K562 (cell line): ENCODE measurements at regions not wholly inside any gene's neighbourhood (a gene's known extent, or its start where the extent isn't known, plus 50 kb on each side); places are given as distances from the start of the nearest gene placed in this dataset.

Source experiments
- ATAC-seq: fragments of 200-7000 bp; cut with Tn5 transposase; 3 replicates; pipeline ENCODE4 v1.9.1; 2020; ENCODE audit warnings: moderate library complexity
- BruUV-seq: library from RNA; stranded (reverse); fragments of 400-500 nt; replicated peaks from 2 replicates; lab custom pipeline; 2021; lab: Mats Ljungman, UMichigan
- CTCF ChIA-PET: fragments of 300-600 bp; formaldehyde crosslinking; extraction: SDS; loops from one replicate; lab custom pipeline; 2021; ENCODE audit warnings: low intra/inter-chr PET ratio; lab: Yijun Ruan, JAX
- POLR2A ChIA-PET: fragments of 300-600, 350-650 bp; sonication (Branson Sonifier 250); formaldehyde crosslinking; extraction: SDS; loops from one replicate; lab custom pipeline; 2021; ENCODE audit warnings: antibody characterized with exemption, inconsistent platforms; lab: Yijun Ruan, JAX
- DNase-seq, 4 experiments: peaks; one replicate each; pipeline versions ENCODE4 v3.0.0 to v3.0.0-alpha.2; 2011 to 2018; ENCODE audit warnings: low spot score in 3 of 4, mixed read lengths in 3 of 4; ENCODE audit errors: extremely low read depth in 1 of 4
- FAIRE-seq: peaks from 2 replicates; lab custom pipeline; 2011; peaks lifted over from hg19 to GRCh38; lab: Jason Lieb, UNC
- H2AFZ ChIP-seq: 2 replicates; pipeline ENCODE4 v1.6.0; 2011; ENCODE audit warnings: low read depth, low read length, control low read depth, inconsistent platforms
- H3K27ac ChIP-seq: fragments of 200-600 bp; 3 replicates; pipeline ENCODE4 v1.8.0; 2011; ENCODE audit warnings: low read depth, mild to moderate bottlenecking, control low read depth, inconsistent platforms, low read length, moderate library complexity, mixed read lengths; ENCODE audit errors: extremely low read depth
- H3K27me3 ChIP-seq, 2 experiments: fragments of 300-600 bp in 1 of 2; 2 replicates in 1 of 2; 3 replicates in 1 of 2; pipeline versions ENCODE4 v1.6.0 to v1.8.0; 2011; ENCODE audit warnings: inconsistent platforms in 2 of 2, low read length in 2 of 2, mild to moderate bottlenecking in 1 of 2, mixed read lengths in 1 of 2, moderate library complexity in 1 of 2; ENCODE audit not compliant: control insufficient read depth in 2 of 2, insufficient read depth in 2 of 2
- H3K36me3 ChIP-seq: fragments of 300-600 bp; 3 replicates; pipeline ENCODE4 v1.8.0; 2011; ENCODE audit warnings: mild to moderate bottlenecking, low read length, inconsistent platforms; ENCODE audit not compliant: control insufficient read depth, insufficient read depth
- H3K4me1 ChIP-seq, 2 experiments: fragments of 200-600 bp in 1 of 2; replicated peaks in 1 of 2; 2 replicates in 1 of 2; 3 replicates in 1 of 2; pipeline versions ENCODE4 v1.5.1 to v1.8.0; 2011; ENCODE audit warnings: inconsistent platforms in 2 of 2, low read length in 2 of 2, mild to moderate bottlenecking in 1 of 2, mixed read lengths in 1 of 2, moderate library complexity in 1 of 2; ENCODE audit not compliant: control insufficient read depth in 2 of 2, insufficient read depth in 2 of 2
- H3K4me2 ChIP-seq: 2 replicates; pipeline ENCODE4 v1.6.1; 2011; ENCODE audit warnings: low read length, control low read depth, inconsistent platforms, mixed read lengths; ENCODE audit not compliant: insufficient read depth
- H3K4me3 ChIP-seq: fragments of 200-600 bp; sonication (generic), shearing (Covaris generic); 2 replicates; pipeline ENCODE4 v1.5.1; 2016; ENCODE audit warnings: control low read depth, inconsistent platforms
- H3K79me2 ChIP-seq: fragments of 200-600 bp; 3 replicates; pipeline ENCODE4 v1.8.0; 2011; ENCODE audit warnings: low read length, inconsistent platforms; ENCODE audit not compliant: control insufficient read depth, insufficient read depth
- H3K9ac ChIP-seq, 2 experiments: 2 replicates each; pipeline versions ENCODE4 v1.6.0 to v1.6.1; 2011; ENCODE audit warnings: low read depth in 2 of 2, low read length in 2 of 2, control low read depth in 1 of 2, inconsistent platforms in 1 of 2, mild to moderate bottlenecking in 1 of 2, mixed read lengths in 1 of 2; ENCODE audit not compliant: insufficient read depth in 1 of 2
- H3K9me1 ChIP-seq: one replicate; pipeline ENCODE4 v1.6.0; 2011; ENCODE audit warnings: inconsistent platforms, mild to moderate bottlenecking, low read length, moderate library complexity; ENCODE audit not compliant: control insufficient read depth, insufficient read depth
- H3K9me3 ChIP-seq: replicated peaks from 2 replicates; pipeline ENCODE4 v1.5.1; 2011; ENCODE audit warnings: low read depth, low read length, inconsistent platforms; ENCODE audit not compliant: control insufficient read depth, insufficient read depth
- H4K20me1 ChIP-seq: replicated peaks from 2 replicates; pipeline ENCODE4 v1.6.1; 2011; ENCODE audit warnings: low read length, inconsistent platforms, mixed read lengths; ENCODE audit not compliant: control insufficient read depth, insufficient read depth
- CTBP1 ChIP-seq: fragments of 450-650 bp; IDR thresholded peaks from 2 replicates; pipeline ENCODE4 v1.6.1; 2016; ENCODE audit warnings: borderline replicate concordance
- MCM5 ChIP-seq: fragments of 450-650 bp; IDR thresholded peaks from 2 replicates; pipeline ENCODE4 v1.6.1; 2016; ENCODE audit warnings: low read depth
- STAT5B ChIP-seq: fragments of 250-450 bp; sonication (Bioruptor Pico); IDR thresholded peaks from 2 replicates; pipeline ENCODE4 v1.8.0; 2021; ENCODE audit warnings: mild to moderate bottlenecking, inconsistent platforms
- TOE1 ChIP-seq, 2 experiments: fragments of 450-650 bp in 1 of 2; sonication (generic) in 1 of 2; formaldehyde crosslinking in 1 of 2; IDR thresholded peaks; 2 replicates each; pipeline versions ENCODE4 v1.7.1 to v1.8.0; 2016 to 2022; ENCODE audit warnings: borderline replicate concordance in 2 of 2, mild to moderate bottlenecking in 2 of 2, antibody characterized with exemption in 1 of 2, inconsistent platforms in 1 of 2, low read depth in 1 of 2, missing genetic modification reagents in 1 of 2, moderate library complexity in 1 of 2
- WGBS: fragments of 100-300 bp; shearing (Covaris generic); methylation state at CpG from one replicate; pipeline ENCODE4 v1.1.6; 2016; ENCODE audit warnings: low coverage, mixed read lengths; ENCODE audit not compliant: insufficient coverage; ENCODE audit errors: missing lambda C conversion rate; 5-methylcytosine and 5-hydroxymethylcytosine counted together
- in situ Hi-C: fragments of 300-500 bp; cut with MboI; formaldehyde crosslinking; loops from 4 replicates; pipeline ENCODE4 v1.15.0; 2018; ENCODE audit warnings: inconsistent platforms, mixed read lengths
- intact Hi-C: fragments of 100-400 bp; cut with micrococcal nuclease; formaldehyde crosslinking; loops from 2 replicates; pipeline ENCODE4 v1.14.2; 2022
- TF ChIP-seq, protein P1 (sequence below), 2 experiments: fragments of 150-350 bp in 1 of 2; IDR thresholded peaks; 2 replicates each; pipeline ENCODE4 v1.6.1; 2012 to 2016; ENCODE audit warnings: low read depth in 2 of 2, low read length in 2 of 2, mild to moderate bottlenecking in 1 of 2, moderate library complexity in 1 of 2
- TF ChIP-seq, protein P2 (sequence below): fragments of 250-450 bp; sonication (Bioruptor Pico); IDR thresholded peaks from 2 replicates; pipeline ENCODE4 v1.5.0; 2022; ENCODE audit warnings: mild to moderate bottlenecking

DNA sequence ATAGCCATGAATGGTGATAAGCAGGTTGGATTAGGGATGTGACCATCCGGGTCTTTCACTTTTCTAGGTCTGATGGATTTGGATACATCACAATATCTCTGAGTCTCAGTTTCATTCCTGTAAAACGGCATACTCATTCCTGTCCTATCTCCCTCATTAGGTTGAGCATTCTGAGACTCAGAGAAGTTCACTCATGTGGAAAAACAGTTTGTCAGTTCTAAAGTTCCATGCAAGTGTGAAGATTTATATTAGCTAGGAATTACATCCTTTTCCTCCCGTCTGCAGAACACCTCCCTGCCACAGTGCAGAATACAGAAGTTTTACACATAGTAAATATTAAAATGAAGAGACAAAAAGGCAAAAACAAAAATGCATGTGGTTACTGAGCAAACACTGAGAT lies 94.2 kb upstream of the SLC25A13 start:
- no peak overlapping the region for H3K4me2 ChIP-seq
- H3K4me3 ChIP-seq = no peak overlapping the region
- H2AFZ ChIP-seq = no peak overlapping the region
- 0 out of 5 replicates have a peak, but pooled peaks cover 0 to 2% of the 10 kb centered on the region in 2 experiments for H3K27me3 ChIP-seq
- 0% methylated on average over 3 of the region's 3 CpGs for WGBS
- intact Hi-C loops = loop anchor here (10.0 kb wide), 1 partner anchor 1429 kb away; no protein-coding TSS in a partner anchor
- no peaks in the 10 kb centered on the region for H4K20me1 ChIP-seq
- no peak for ATAC-seq
- no peaks in the 10 kb centered on the region for H3K79me2 ChIP-seq
- no peak overlapping the region for H3K9ac ChIP-seq
- in situ Hi-C loops = no loop called here
- BruUV-seq = no TSS peak
- CTCF ChIA-PET = no interaction called here
- H3K4me1 ChIP-seq = no peaks in the 10 kb centered on the region
- POLR2A ChIA-PET = interaction anchor here (0.6 kb wide), 1 partner anchor 56 kb away, joined by 3 read pairs; no protein-coding TSS in a partner anchor
- H3K36me3 ChIP-seq = no peaks in the 10 kb centered on the region
- no peak for FAIRE-seq
- no peaks in the 10 kb centered on the region for H3K9me1 ChIP-seq
- DNase-seq = no peak
- no peak overlapping the region for H3K27ac ChIP-seq
- H3K9me3 ChIP-seq = no peaks in the 10 kb centered on the region
- TF ChIP-seq CTBP1 (no peak), MCM5 (no peak), STAT5B (CRISPR knock-in tag) (no peak), TOE1 (IDR thresholded peaks at IDR 0.05; ENCODE audit: borderline replicate concordance) (no peak), TOE1 (CRISPR knock-in tag; IDR thresholded peaks at IDR 0.05; ENCODE audit: borderline replicate concordance, low read depth) (no peak)
- TF ChIP-seq, protein P1, sequence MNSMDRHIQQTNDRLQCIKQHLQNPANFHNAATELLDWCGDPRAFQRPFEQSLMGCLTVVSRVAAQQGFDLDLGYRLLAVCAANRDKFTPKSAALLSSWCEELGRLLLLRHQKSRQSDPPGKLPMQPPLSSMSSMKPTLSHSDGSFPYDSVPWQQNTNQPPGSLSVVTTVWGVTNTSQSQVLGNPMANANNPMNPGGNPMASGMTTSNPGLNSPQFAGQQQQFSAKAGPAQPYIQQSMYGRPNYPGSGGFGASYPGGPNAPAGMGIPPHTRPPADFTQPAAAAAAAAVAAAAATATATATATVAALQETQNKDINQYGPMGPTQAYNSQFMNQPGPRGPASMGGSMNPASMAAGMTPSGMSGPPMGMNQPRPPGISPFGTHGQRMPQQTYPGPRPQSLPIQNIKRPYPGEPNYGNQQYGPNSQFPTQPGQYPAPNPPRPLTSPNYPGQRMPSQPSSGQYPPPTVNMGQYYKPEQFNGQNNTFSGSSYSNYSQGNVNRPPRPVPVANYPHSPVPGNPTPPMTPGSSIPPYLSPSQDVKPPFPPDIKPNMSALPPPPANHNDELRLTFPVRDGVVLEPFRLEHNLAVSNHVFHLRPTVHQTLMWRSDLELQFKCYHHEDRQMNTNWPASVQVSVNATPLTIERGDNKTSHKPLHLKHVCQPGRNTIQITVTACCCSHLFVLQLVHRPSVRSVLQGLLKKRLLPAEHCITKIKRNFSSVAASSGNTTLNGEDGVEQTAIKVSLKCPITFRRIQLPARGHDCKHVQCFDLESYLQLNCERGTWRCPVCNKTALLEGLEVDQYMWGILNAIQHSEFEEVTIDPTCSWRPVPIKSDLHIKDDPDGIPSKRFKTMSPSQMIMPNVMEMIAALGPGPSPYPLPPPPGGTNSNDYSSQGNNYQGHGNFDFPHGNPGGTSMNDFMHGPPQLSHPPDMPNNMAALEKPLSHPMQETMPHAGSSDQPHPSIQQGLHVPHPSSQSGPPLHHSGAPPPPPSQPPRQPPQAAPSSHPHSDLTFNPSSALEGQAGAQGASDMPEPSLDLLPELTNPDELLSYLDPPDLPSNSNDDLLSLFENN (IDR thresholded peaks at IDR 0.05; ENCODE audit: low read depth in 2 of 2, low read length in 2 of 2) = no peak
- TF ChIP-seq, protein P2, sequence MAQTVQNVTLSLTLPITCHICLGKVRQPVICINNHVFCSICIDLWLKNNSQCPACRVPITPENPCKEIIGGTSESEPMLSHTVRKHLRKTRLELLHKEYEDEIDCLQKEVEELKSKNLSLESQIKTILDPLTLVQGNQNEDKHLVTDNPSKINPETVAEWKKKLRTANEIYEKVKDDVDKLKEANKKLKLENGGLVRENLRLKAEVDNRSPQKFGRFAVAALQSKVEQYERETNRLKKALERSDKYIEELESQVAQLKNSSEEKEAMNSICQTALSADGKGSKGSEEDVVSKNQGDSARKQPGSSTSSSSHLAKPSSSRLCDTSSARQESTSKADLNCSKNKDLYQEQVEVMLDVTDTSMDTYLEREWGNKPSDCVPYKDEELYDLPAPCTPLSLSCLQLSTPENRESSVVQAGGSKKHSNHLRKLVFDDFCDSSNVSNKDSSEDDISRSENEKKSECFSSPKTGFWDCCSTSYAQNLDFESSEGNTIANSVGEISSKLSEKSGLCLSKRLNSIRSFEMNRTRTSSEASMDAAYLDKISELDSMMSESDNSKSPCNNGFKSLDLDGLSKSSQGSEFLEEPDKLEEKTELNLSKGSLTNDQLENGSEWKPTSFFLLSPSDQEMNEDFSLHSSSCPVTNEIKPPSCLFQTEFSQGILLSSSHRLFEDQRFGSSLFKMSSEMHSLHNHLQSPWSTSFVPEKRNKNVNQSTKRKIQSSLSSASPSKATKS = no peak
